ENCODE measurements at regions not wholly inside any gene's neighbourhood (a gene's known extent, or its start where the extent isn't known, plus 50 kb on each side); places are given as distances from the start of the nearest gene placed in this dataset.

GRCh38 chr17:53942436-53942835 lies 119.7 kb downstream of the KIF2B start:
- no peak for TF ChIP-seq CTCF (IDR thresholded peaks at IDR 0.05)
- no peak for TF ChIP-seq EZH2 (IDR thresholded peaks at IDR 0.05; ENCODE audit: borderline replicate concordance, insufficient read depth, low read depth, low read length, poor library complexity, severe bottlenecking)
